ENCODE measurements at regions not wholly inside any gene's neighbourhood (a gene's known extent, or its start where the extent isn't known, plus 50 kb on each side); places are given as distances from the start of the nearest gene placed in this dataset.
A peak's percentile ranks its signal among the peaks of the same experiment; 100 is the strongest.
"Not testable (repeated sequence)": the region's sequence is repeated elsewhere in the genome, so short reads cannot be mapped to it uniquely, and the experiment has no call there.

- no peak for DNase-seq
These were observed 89.0 kb upstream of the STOX2 start for GRCh38 chr4:183816077-183816476.

- no peak for DNase-seq
These were observed 88.1 kb upstream of the STOX2 start for GRCh38 chr4:183816882-183817509.

GRCh38 chr4:183818591-183818990 is 86.5 kb upstream of the STOX2 start:
- not testable (repeated sequence) for DNase-seq

GRCh38 chr4:183821076-183821853 is 83.8 kb upstream of the STOX2 start:
- DNase-seq = no peak

GRCh38 chr4:183823434-183823833 is 81.7 kb upstream of the STOX2 start:
- no peak for DNase-seq

GRCh38 chr4:183825346-183825745 is 79.8 kb upstream of the STOX2 start:
- no peak for DNase-seq

- no peak for DNase-seq
These were observed 78.6 kb upstream of the STOX2 start for GRCh38 chr4:183826461-183826860.

GRCh38 chr4:183828125-183828524 is 77.0 kb upstream of the STOX2 start:
- DNase-seq = no peak

- DNase-seq = no peak
These were observed 76.3 kb upstream of the STOX2 start for GRCh38 chr4:183828839-183829238.

- no peak for DNase-seq
These were observed 74.6 kb upstream of the STOX2 start for GRCh38 chr4:183830438-183830985.

GRCh38 chr4:183831026-183831446 is 74.1 kb upstream of the STOX2 start:
- DNase-seq = no peak

- DNase-seq = no peak
These were observed 73.4 kb upstream of the STOX2 start for GRCh38 chr4:183831683-183832082.

- no peak for DNase-seq
These were observed 72.2 kb upstream of the STOX2 start for GRCh38 chr4:183832776-183833450.

- DNase-seq = no peak
These were observed 70.9 kb upstream of the STOX2 start for GRCh38 chr4:183834252-183834651.

- no peak for DNase-seq
These were observed 67.9 kb upstream of the STOX2 start for GRCh38 chr4:183837222-183837621.

GRCh38 chr4:183838987-183839712 is 66.0 kb upstream of the STOX2 start:
- no peak for DNase-seq

GRCh38 chr4:183840311-183840710 is 64.8 kb upstream of the STOX2 start:
- peak; percentile 81 for DNase-seq

- DNase-seq = no peak
These were observed 64.1 kb upstream of the STOX2 start for GRCh38 chr4:183841001-183841400.

GRCh38 chr4:183842129-183842528 is 63.0 kb upstream of the STOX2 start:
- DNase-seq = no peak

- DNase-seq = no peak
These were observed 61.8 kb upstream of the STOX2 start for GRCh38 chr4:183843248-183843671.

GRCh38 chr4:183846951-183847350 is 58.2 kb upstream of the STOX2 start:
- DNase-seq = no peak

- no peak for DNase-seq
These were observed 56.3 kb upstream of the STOX2 start for GRCh38 chr4:183848805-183849204.

Data from retina (tissue), 1 donor.